SJCRH30 (cell line): ENCODE measurements at regions not wholly inside any gene's neighbourhood (a gene's known extent, or its start where the extent isn't known, plus 50 kb on each side); places are given as distances from the start of the nearest gene placed in this dataset.
"Not testable (repeated sequence)": the region's sequence is repeated elsewhere in the genome, so short reads cannot be mapped to it uniquely, and the experiment has no call there.

Source experiments
- DNase-seq, 2 experiments: peaks; one replicate each; pipeline ENCODE4 v3.0.0-alpha.2; 2015 to 2020
- H3K27ac ChIP-seq: fragments of 250-450 bp; sonication (Bioruptor Pico); 2 replicates; pipeline ENCODE4 v1.5.1; 2020; ENCODE audit warnings: mild to moderate bottlenecking, moderate library complexity
- H3K27me3 ChIP-seq: fragments of 250-450 bp; sonication (Bioruptor Pico); 2 replicates; pipeline ENCODE4 v1.5.1; 2020; ENCODE audit warnings: mild to moderate bottlenecking, moderate library complexity
- H3K36me3 ChIP-seq: fragments of 250-450 bp; sonication (Bioruptor Pico); 2 replicates; pipeline ENCODE4 v1.5.1; 2020; ENCODE audit warnings: mild to moderate bottlenecking, moderate library complexity
- H3K4me1 ChIP-seq: fragments of 250-450 bp; sonication (Bioruptor Pico); 2 replicates; pipeline ENCODE4 v1.5.1; 2020; ENCODE audit warnings: mild to moderate bottlenecking, moderate library complexity
- H3K4me3 ChIP-seq: fragments of 250-450 bp; sonication (Bioruptor Pico); 2 replicates; pipeline ENCODE4 v1.5.1; 2020; ENCODE audit warnings: mild to moderate bottlenecking, moderate library complexity
- H3K9me3 ChIP-seq: fragments of 250-450 bp; sonication (Bioruptor Pico); replicated peaks from 2 replicates; pipeline ENCODE4 v1.5.1; 2020; ENCODE audit warnings: mild to moderate bottlenecking, moderate library complexity

GRCh38 chr11:3583476-3583875, 58.3 kb downstream of the ART5 start:
- not testable (repeated sequence) for DNase-seq, H3K4me3 ChIP-seq, H3K27ac ChIP-seq

DNA sequence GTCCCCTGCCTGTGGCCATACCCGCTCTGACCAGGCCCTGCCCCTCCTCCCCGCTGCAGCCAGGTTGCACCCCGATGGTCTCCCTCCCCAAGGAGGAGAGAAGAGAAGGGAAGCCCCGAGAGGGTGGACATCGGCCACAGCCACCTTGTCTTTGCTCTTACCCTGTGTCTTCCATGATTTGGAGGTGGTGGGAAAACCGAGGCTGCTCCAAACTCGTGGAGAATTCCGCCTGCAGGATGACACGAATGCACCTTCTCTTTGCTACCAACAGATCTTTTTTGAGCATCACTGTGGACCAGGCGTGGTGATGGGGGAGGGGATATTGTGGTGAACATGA, 60.4 kb downstream of the ART5 start:
- not testable (repeated sequence) for H3K36me3 ChIP-seq, H3K4me3 ChIP-seq, H3K27ac ChIP-seq, H3K4me1 ChIP-seq, H3K27me3 ChIP-seq, DNase-seq, H3K9me3 ChIP-seq

More at GRCh38 chr11:3583476-3583875, 58.3 kb downstream of the ART5 start:
- H3K27me3 ChIP-seq, H3K4me1 ChIP-seq, H3K36me3 ChIP-seq, H3K9me3 ChIP-seq: not testable (repeated sequence)

- H3K9me3 ChIP-seq, H3K4me1 ChIP-seq, H3K27me3 ChIP-seq, H3K27ac ChIP-seq, H3K36me3 ChIP-seq, H3K4me3 ChIP-seq: not testable (repeated sequence)
- peak; percentile 8 to 53 for DNase-seq
Observed at GRCh38 chr11:3580487-3581388, 61.1 kb downstream of the ART5 start.

DNA sequence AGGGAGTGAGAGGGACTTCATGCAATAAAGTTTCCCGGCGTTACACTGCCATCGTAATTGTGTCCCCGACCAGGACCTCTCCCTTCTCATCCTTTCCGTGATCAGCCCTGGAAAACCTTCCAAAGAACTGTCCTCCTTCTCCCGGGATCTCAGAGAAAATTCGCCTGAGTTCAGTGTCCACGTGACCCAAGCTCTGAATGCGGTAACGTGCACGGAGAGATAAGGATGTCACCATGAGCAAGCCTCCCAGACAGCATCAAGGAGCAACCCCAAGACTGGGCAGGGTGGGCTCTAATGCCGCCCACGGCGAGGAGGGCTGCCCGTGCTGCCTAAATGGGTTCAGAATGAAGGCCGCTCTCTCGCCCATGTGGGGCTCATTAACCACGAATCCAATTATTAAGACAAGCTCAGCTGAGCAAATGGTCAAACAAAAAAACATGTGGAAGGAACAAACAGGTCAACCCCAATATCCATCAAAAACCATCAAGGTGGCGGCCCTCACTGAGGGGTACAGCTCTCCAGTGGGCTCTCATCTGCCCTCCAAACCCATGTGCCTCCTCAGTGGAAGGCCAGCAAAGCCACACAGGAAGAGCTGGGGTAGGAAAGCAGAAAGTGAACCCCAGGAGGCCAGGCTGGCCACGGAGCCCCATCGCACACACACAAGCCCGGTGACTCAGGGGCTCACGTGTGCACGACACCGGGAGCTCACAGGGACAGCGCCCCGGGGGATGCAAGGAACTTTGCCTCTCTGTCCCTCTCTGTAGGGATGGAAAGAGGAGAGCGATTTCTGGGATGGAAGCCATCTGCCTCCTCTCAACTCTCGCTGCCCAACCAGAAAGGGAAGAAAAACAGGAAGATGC, 62.0 kb downstream of the ART5 start:
- H3K27me3 ChIP-seq, H3K4me1 ChIP-seq, H3K27ac ChIP-seq, H3K9me3 ChIP-seq, DNase-seq, H3K36me3 ChIP-seq, H3K4me3 ChIP-seq: not testable (repeated sequence)

GRCh38 chr11:3576066-3576604, 65.7 kb downstream of the ART5 start:
- not testable (repeated sequence) for H3K27me3 ChIP-seq, H3K4me3 ChIP-seq, H3K27ac ChIP-seq, H3K9me3 ChIP-seq, H3K36me3 ChIP-seq, H3K4me1 ChIP-seq, DNase-seq

DNA sequence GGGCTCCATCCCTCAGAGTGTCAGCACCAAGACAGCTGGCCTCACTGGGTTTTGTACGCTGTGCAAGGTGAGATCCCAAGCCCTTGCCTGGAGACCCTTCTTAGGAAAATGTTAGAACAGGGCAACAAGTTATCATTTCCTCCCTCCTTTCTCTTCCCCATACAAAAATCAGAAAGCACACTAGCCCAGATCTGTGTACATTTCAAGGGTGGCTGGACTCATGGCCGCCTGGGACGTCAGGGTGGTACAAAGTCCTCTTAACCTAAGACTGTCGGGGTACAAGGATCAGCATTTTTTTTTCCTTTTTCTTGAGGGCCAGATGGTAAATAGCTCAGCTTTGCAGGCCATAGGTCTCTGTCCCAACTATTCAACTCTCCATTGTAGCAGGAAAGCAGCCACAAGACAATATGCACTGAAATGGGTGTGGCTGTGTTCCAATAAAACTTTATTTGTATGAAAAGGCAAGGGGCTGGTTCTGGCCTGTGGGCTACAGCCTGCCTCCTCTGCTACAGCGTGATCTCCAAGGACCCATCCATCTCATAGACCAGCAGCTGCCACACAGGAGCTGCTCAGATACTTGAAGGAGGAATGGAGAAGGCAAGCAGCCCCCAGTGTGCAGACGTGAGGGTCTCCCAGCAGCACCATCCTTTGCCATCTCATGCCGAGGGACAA, 68.7 kb downstream of the ART5 start:
- DNase-seq, H3K27me3 ChIP-seq, H3K27ac ChIP-seq, H3K4me3 ChIP-seq, H3K9me3 ChIP-seq, H3K36me3 ChIP-seq, H3K4me1 ChIP-seq: not testable (repeated sequence)

DNA sequence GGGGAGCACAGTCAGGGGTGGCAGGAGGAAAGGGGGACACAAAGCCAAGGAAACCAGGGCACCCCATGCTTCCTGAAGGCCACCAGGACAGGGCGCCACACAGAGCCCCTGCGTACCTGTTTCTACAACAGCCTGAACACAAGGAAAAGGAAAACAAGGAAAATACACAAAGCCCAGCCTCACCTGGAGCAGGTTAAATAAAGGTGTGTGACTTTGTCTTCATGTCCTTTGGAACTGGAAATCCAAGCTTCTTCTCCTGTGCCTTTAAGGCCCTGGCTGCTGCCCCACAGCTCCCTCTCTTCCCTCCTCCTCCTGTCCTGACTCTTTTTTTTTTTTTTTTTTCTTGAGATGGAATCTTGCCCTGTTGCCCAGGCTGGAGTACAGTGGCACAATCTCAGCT, 70.0 kb downstream of the ART5 start:
- not testable (repeated sequence) for DNase-seq, H3K27me3 ChIP-seq, H3K4me3 ChIP-seq, H3K9me3 ChIP-seq, H3K27ac ChIP-seq, H3K36me3 ChIP-seq, H3K4me1 ChIP-seq

- H3K4me3 ChIP-seq, H3K4me1 ChIP-seq, DNase-seq, H3K9me3 ChIP-seq, H3K27me3 ChIP-seq, H3K27ac ChIP-seq, H3K36me3 ChIP-seq: not testable (repeated sequence)
Observed at GRCh38 chr11:3565838-3566237, 76.0 kb downstream of the ART5 start.

- DNase-seq, H3K27ac ChIP-seq: not testable (repeated sequence)
Observed at GRCh38 chr11:3564383-3564782, 77.4 kb downstream of the ART5 start.

GRCh38 chr11:3554621-3555020, 87.2 kb downstream of the ART5 start:
- H3K4me3 ChIP-seq, H3K36me3 ChIP-seq, H3K4me1 ChIP-seq, H3K27ac ChIP-seq, DNase-seq, H3K9me3 ChIP-seq, H3K27me3 ChIP-seq: not testable (repeated sequence)

More at GRCh38 chr11:3564383-3564782, 77.4 kb downstream of the ART5 start:
- not testable (repeated sequence) for H3K36me3 ChIP-seq, H3K9me3 ChIP-seq, H3K4me3 ChIP-seq, H3K27me3 ChIP-seq, H3K4me1 ChIP-seq

GRCh38 chr11:3544990-3545389, 96.8 kb downstream of the ART5 start:
- not testable (repeated sequence) for H3K9me3 ChIP-seq, H3K4me3 ChIP-seq, H3K4me1 ChIP-seq, H3K36me3 ChIP-seq, DNase-seq, H3K27me3 ChIP-seq, H3K27ac ChIP-seq

DNA sequence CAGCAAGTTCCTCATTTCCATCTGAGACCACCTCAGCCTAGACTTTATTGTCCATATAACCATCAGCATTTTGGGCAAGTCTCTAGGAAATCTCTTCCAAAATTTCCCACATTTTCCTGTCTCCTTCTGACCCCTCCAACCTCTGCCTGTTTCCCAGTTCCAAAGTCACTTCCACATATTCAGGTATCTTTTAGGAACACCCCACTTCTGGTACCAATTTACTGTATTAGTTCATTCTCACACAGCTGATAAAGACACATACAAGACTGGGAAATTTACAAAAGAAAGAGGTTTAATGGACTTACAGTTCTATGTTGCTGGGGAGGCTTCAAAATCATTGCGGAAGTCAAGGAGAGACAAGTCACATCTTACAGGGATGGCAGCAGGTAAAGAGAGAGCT, 103.6 kb downstream of the ART5 start:
- H3K4me3 ChIP-seq, H3K36me3 ChIP-seq, DNase-seq, H3K9me3 ChIP-seq, H3K27me3 ChIP-seq, H3K27ac ChIP-seq, H3K4me1 ChIP-seq: not testable (repeated sequence)

GRCh38 chr11:3537254-3537653, 104.5 kb downstream of the ART5 start:
- H3K36me3 ChIP-seq, H3K27ac ChIP-seq, H3K4me1 ChIP-seq, H3K4me3 ChIP-seq, H3K27me3 ChIP-seq, H3K9me3 ChIP-seq, DNase-seq: not testable (repeated sequence)

- not testable (repeated sequence) for H3K36me3 ChIP-seq, H3K27ac ChIP-seq, H3K4me1 ChIP-seq, H3K4me3 ChIP-seq, DNase-seq, H3K9me3 ChIP-seq, H3K27me3 ChIP-seq
Observed at GRCh38 chr11:3532958-3533357, 108.8 kb downstream of the ART5 start.

DNA sequence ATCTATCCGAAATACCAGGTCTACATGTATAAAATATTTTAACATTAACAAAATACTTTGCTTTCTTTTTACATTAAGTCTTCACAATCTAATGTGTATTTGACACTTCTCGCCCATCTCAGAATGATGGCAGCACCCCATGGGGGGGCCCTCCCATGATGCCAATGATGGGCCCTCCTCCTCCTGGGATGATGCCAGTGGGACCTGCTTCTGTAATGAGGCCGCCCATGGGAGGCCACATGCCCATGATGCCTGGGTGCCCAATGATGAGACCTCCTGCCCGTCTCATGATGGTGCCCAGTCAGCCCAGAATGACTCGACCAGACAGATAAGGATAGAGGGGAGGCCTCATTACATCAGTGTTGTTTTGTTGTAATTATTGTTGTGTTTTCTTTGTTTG, 110.5 kb downstream of the ART5 start:
- not testable (repeated sequence) for H3K36me3 ChIP-seq, H3K4me1 ChIP-seq, H3K27me3 ChIP-seq, H3K27ac ChIP-seq, H3K4me3 ChIP-seq, DNase-seq, H3K9me3 ChIP-seq
